ENCODE measurements at regions not wholly inside any gene's neighbourhood (a gene's known extent, or its start where the extent isn't known, plus 50 kb on each side); places are given as distances from the start of the nearest gene placed in this dataset.
"Not testable (repeated sequence)": the region's sequence is repeated elsewhere in the genome, so short reads cannot be mapped to it uniquely, and the experiment has no call there.

- DNase-seq = no peak
Measured at GRCh38 chr5:90051756-90052155, 357.8 kb downstream of the CETN3 start.

GRCh38 chr5:90050103-90050502 is 359.5 kb downstream of the CETN3 start:
- no peak for DNase-seq

- DNase-seq = no peak
Measured at GRCh38 chr5:90047113-90047512, 362.4 kb downstream of the CETN3 start.

- DNase-seq = not testable (repeated sequence)
Measured at GRCh38 chr5:90040082-90040481, 369.5 kb downstream of the CETN3 start.

GRCh38 chr5:90037646-90038045 is 371.9 kb downstream of the CETN3 start:
- DNase-seq = no peak

- DNase-seq = no peak
Measured at GRCh38 chr5:90022711-90023053, 386.9 kb downstream of the CETN3 start.

- DNase-seq = no peak
Measured at GRCh38 chr5:90022002-90022710, 387.4 kb downstream of the CETN3 start.

GRCh38 chr5:90020575-90021538 is 388.7 kb downstream of the CETN3 start:
- DNase-seq = no peak

- DNase-seq = no peak
Measured at GRCh38 chr5:90017239-90017638, 392.3 kb downstream of the CETN3 start.

GRCh38 chr5:90015584-90016018 is 394.0 kb downstream of the CETN3 start:
- DNase-seq = no peak

GRCh38 chr5:90014420-90014819 is 395.1 kb downstream of the CETN3 start:
- DNase-seq = no peak

- DNase-seq = no peak
Measured at GRCh38 chr5:90000351-90000750, 409.2 kb downstream of the CETN3 start.

GRCh38 chr5:89998519-89999305 is 410.8 kb downstream of the CETN3 start:
- DNase-seq = no peak

GRCh38 chr5:89996890-89997289 is 412.7 kb downstream of the CETN3 start:
- DNase-seq = no peak

GRCh38 chr5:89996335-89996734 is 413.2 kb downstream of the CETN3 start:
- DNase-seq = no peak

- DNase-seq = no peak
Measured at GRCh38 chr5:89994266-89994665, 415.3 kb downstream of the CETN3 start.

GRCh38 chr5:89992201-89992600 is 417.4 kb downstream of the CETN3 start:
- no peak for DNase-seq

- no peak for DNase-seq
Measured at GRCh38 chr5:89991592-89991991, 418.0 kb downstream of the CETN3 start.

- DNase-seq = no peak
Measured at GRCh38 chr5:89989776-89990175, 419.8 kb downstream of the CETN3 start.

GRCh38 chr5:89988998-89989655 is 420.4 kb downstream of the CETN3 start:
- no peak for DNase-seq

- DNase-seq = no peak
Measured at GRCh38 chr5:89988129-89988810, 421.3 kb downstream of the CETN3 start.

GRCh38 chr5:89983216-89983615 is 426.3 kb downstream of the CETN3 start:
- no peak for DNase-seq

All from CD4-positive, alpha-beta T cell treated with Interleukin-1 beta for 1 hour (primary cell).